CD8-positive, alpha-beta memory T cell (primary cell): ENCODE measurements at regions not wholly inside any gene's neighbourhood (a gene's known extent, or its start where the extent isn't known, plus 50 kb on each side); places are given as distances from the start of the nearest gene placed in this dataset.

Experiments
- CTCF ChIA-PET: fragments of 350-600 bp; sonication (Branson Sonifier 250); formaldehyde crosslinking; loops from one replicate; lab custom pipeline; 2021; ENCODE audit warnings: antibody characterized with exemption; lab: Charles Lee
- POLR2A ChIA-PET: fragments of 350-600 bp; sonication (Branson Sonifier 250); formaldehyde crosslinking; loops from one replicate; lab custom pipeline; 2021; ENCODE audit warnings: antibody characterized with exemption; lab: Charles Lee
- DNase-seq, 5 donors: peaks; one replicate each; pipeline versions ENCODE4 v3.0.0 to v3.0.0-alpha.2; 2020 to 2022; ENCODE audit warnings: mixed read lengths in 1 of 5
- H3K27ac ChIP-seq: one replicate; pipeline ENCODE4 v1.7.0; 2013; ENCODE audit warnings: low read depth, mild to moderate bottlenecking, low read length, moderate library complexity
- H3K27me3 ChIP-seq: 2 replicates; pipeline ENCODE4 v1.7.0; 2013; ENCODE audit warnings: low read length, mild to moderate bottlenecking; ENCODE audit not compliant: insufficient read depth, poor library complexity, severe bottlenecking
- H3K36me3 ChIP-seq: 2 replicates; pipeline ENCODE4 v1.7.0; 2013; ENCODE audit warnings: mild to moderate bottlenecking, low read length, moderate library complexity; ENCODE audit not compliant: insufficient read depth
- H3K4me1 ChIP-seq: 2 replicates; pipeline ENCODE4 v1.7.0; 2013; ENCODE audit warnings: mild to moderate bottlenecking, low read length, moderate library complexity; ENCODE audit not compliant: insufficient read depth
- H3K4me3 ChIP-seq: 2 replicates; pipeline ENCODE4 v1.7.0; 2013; ENCODE audit warnings: mild to moderate bottlenecking, low read length
- H3K9me3 ChIP-seq: 2 replicates; pipeline ENCODE4 v1.7.0; 2013; ENCODE audit warnings: mild to moderate bottlenecking, low read length
- H3K27ac Mint-ChIP-seq, 8 donors: one replicate each; pipeline ENCODE4 v1.8.0; 2020 to 2021; ENCODE audit warnings: mixed read lengths in 8 of 8, mild to moderate bottlenecking in 6 of 8, inconsistent platforms in 3 of 8, moderate library complexity in 3 of 8
- H3K27me3 Mint-ChIP-seq, 2 donors: one replicate each; pipeline ENCODE4 v1.8.0; 2020 to 2021; ENCODE audit warnings: mixed read lengths in 2 of 2, mild to moderate bottlenecking in 1 of 2, moderate library complexity in 1 of 2
- H3K36me3 Mint-ChIP-seq, 3 donors: one replicate each; pipeline ENCODE4 v1.8.0; 2020 to 2021; ENCODE audit warnings: mixed read lengths in 3 of 3, inconsistent platforms in 1 of 3, mild to moderate bottlenecking in 1 of 3
- H3K4me1 Mint-ChIP-seq, 3 donors: one replicate each; pipeline ENCODE4 v1.8.0; 2020 to 2021; ENCODE audit warnings: mixed read lengths in 3 of 3, inconsistent platforms in 1 of 3, mild to moderate bottlenecking in 1 of 3
- H3K4me3 Mint-ChIP-seq, 7 donors: one replicate each; pipeline ENCODE4 v1.8.0; 2020 to 2021; ENCODE audit warnings: mixed read lengths in 7 of 7, mild to moderate bottlenecking in 6 of 7, moderate library complexity in 4 of 7, inconsistent platforms in 2 of 7
- H3K9me3 Mint-ChIP-seq, 5 donors: one replicate each; pipeline ENCODE4 v1.8.0; 2020 to 2022; ENCODE audit warnings: mixed read lengths in 5 of 5, mild to moderate bottlenecking in 3 of 5, moderate library complexity in 2 of 5, inconsistent platforms in 1 of 5

- CTCF ChIA-PET, result no interaction called here
These were observed 251.7 kb upstream of the MAD2L1 start for GRCh38 chr4:120318196-120318846.

GRCh38 chr4:120317713-120318112, 251.1 kb upstream of the MAD2L1 start:
- H3K9me3 Mint-ChIP-seq, result peaks cover 0 to 3% (median 0%) of the 10 kb centered on the region in 5 donors
- peaks cover 0 to 1% of the 10 kb centered on the region in 2 donors for H3K27me3 Mint-ChIP-seq
- Histone ChIP-seq H3K9me3 (no peaks in the 10 kb centered on the region), H3K4me1 (no peaks in the 10 kb centered on the region), H3K27me3 (no peaks in the 10 kb centered on the region), H3K4me3 (no peak overlapping the region), H3K27ac (no peak overlapping the region), H3K36me3 (no peaks in the 10 kb centered on the region)
- no peak overlapping the region for H3K27ac Mint-ChIP-seq
- no peak for DNase-seq
- H3K4me3 Mint-ChIP-seq, result no peak overlapping the region
- ChIA-PET POLR2A (no interaction called here), CTCF (no interaction called here)
- no peaks in the 10 kb centered on the region for H3K36me3 Mint-ChIP-seq
- no peaks in the 10 kb centered on the region for H3K4me1 Mint-ChIP-seq

More at GRCh38 chr4:120318196-120318846, 251.7 kb upstream of the MAD2L1 start:
- H3K36me3 Mint-ChIP-seq, result no peaks in the 10 kb centered on the region
- Histone ChIP-seq H3K36me3 (no peaks in the 10 kb centered on the region), H3K27me3 (no peaks in the 10 kb centered on the region), H3K4me1 (no peaks in the 10 kb centered on the region), H3K27ac (no peak overlapping the region), H3K4me3 (no peak overlapping the region), H3K9me3 (no peaks in the 10 kb centered on the region)
- POLR2A ChIA-PET, result no interaction called here
- H3K27me3 Mint-ChIP-seq, result peaks cover 0 to 2% of the 10 kb centered on the region in 2 donors
- H3K4me3 Mint-ChIP-seq, result no peak overlapping the region
- DNase-seq, result no peak
- peaks cover 0 to 3% (median 0%) of the 10 kb centered on the region in 5 donors for H3K9me3 Mint-ChIP-seq
- no peaks in the 10 kb centered on the region for H3K4me1 Mint-ChIP-seq
- no peak overlapping the region for H3K27ac Mint-ChIP-seq

- Histone ChIP-seq H3K9me3 (no peaks in the 10 kb centered on the region), H3K4me1 (no peaks in the 10 kb centered on the region), H3K27me3 (no peaks in the 10 kb centered on the region), H3K36me3 (no peaks in the 10 kb centered on the region), H3K4me3 (no peak overlapping the region), H3K27ac (no peak overlapping the region)
- ChIA-PET POLR2A (no interaction called here), CTCF (no interaction called here)
- Mint-ChIP-seq H3K9me3 (peaks cover 0 to 3% (median 0%) of the 10 kb centered on the region in 5 donors), H3K27me3 (peaks cover 0 to 1% of the 10 kb centered on the region in 2 donors), H3K4me3 (no peak overlapping the region), H3K27ac (no peak overlapping the region), H3K36me3 (no peaks in the 10 kb centered on the region), H3K4me1 (no peaks in the 10 kb centered on the region)
- DNase-seq, result no peak
These were observed 249.8 kb upstream of the MAD2L1 start for GRCh38 chr4:120316416-120316815.

GRCh38 chr4:120314969-120315368, 248.3 kb upstream of the MAD2L1 start:
- Mint-ChIP-seq H3K27me3 (peaks cover 0 to 3% of the 10 kb centered on the region in 2 donors), H3K27ac (no peak overlapping the region), H3K4me1 (no peaks in the 10 kb centered on the region), H3K4me3 (no peak overlapping the region), H3K9me3 (peaks cover 0 to 5% (median 2%) of the 10 kb centered on the region in 5 donors), H3K36me3 (no peaks in the 10 kb centered on the region)
- ChIA-PET CTCF (no interaction called here), POLR2A (no interaction called here)
- H3K27me3 ChIP-seq, result no peaks in the 10 kb centered on the region
- no peak overlapping the region for H3K4me3 ChIP-seq
- no peaks in the 10 kb centered on the region for H3K9me3 ChIP-seq
- H3K27ac ChIP-seq, result no peak overlapping the region
- no peaks in the 10 kb centered on the region for H3K36me3 ChIP-seq
- DNase-seq, result no peak
- H3K4me1 ChIP-seq, result no peaks in the 10 kb centered on the region

- Histone ChIP-seq H3K27me3 (no peaks in the 10 kb centered on the region), H3K36me3 (no peaks in the 10 kb centered on the region), H3K4me3 (no peak overlapping the region), H3K9me3 (no peaks in the 10 kb centered on the region), H3K4me1 (no peaks in the 10 kb centered on the region), H3K27ac (no peak overlapping the region)
- Mint-ChIP-seq H3K27ac (no peak overlapping the region), H3K27me3 (peaks cover 0 to 1% of the 10 kb centered on the region in 2 donors), H3K4me1 (no peaks in the 10 kb centered on the region), H3K36me3 (no peaks in the 10 kb centered on the region), H3K4me3 (no peak overlapping the region), H3K9me3 (peaks cover 0 to 5% (median 0%) of the 10 kb centered on the region in 5 donors)
- CTCF ChIA-PET, result no interaction called here
- POLR2A ChIA-PET, result no interaction called here
- DNase-seq, result no peak
These were observed 238.2 kb upstream of the MAD2L1 start for GRCh38 chr4:120304801-120305200.

GRCh38 chr4:120299631-120300030, 233.0 kb upstream of the MAD2L1 start:
- Mint-ChIP-seq H3K36me3 (no peaks in the 10 kb centered on the region), H3K4me1 (no peaks in the 10 kb centered on the region), H3K27ac (no peak overlapping the region), H3K27me3 (peaks cover 0 to 2% of the 10 kb centered on the region in 2 donors), H3K9me3 (peaks cover 0 to 4% (median 0%) of the 10 kb centered on the region in 5 donors), H3K4me3 (no peak overlapping the region)
- Histone ChIP-seq H3K9me3 (no peaks in the 10 kb centered on the region), H3K4me3 (no peak overlapping the region), H3K27ac (no peak overlapping the region), H3K4me1 (no peaks in the 10 kb centered on the region), H3K27me3 (no peaks in the 10 kb centered on the region), H3K36me3 (no peaks in the 10 kb centered on the region)
- no peak for DNase-seq
- CTCF ChIA-PET, result no interaction called here
- POLR2A ChIA-PET, result no interaction called here

- POLR2A ChIA-PET, result no interaction called here
- Mint-ChIP-seq H3K4me1 (no peaks in the 10 kb centered on the region), H3K27me3 (peaks cover 0 to 2% of the 10 kb centered on the region in 2 donors), H3K27ac (no peak overlapping the region), H3K9me3 (peaks cover 0 to 4% (median 0%) of the 10 kb centered on the region in 5 donors), H3K36me3 (no peaks in the 10 kb centered on the region), H3K4me3 (no peak overlapping the region)
- H3K27ac ChIP-seq, result no peak overlapping the region
- no peaks in the 10 kb centered on the region for H3K4me1 ChIP-seq
- H3K36me3 ChIP-seq, result no peaks in the 10 kb centered on the region
- H3K4me3 ChIP-seq, result no peak overlapping the region
- DNase-seq, result no peak
- no peaks in the 10 kb centered on the region for H3K9me3 ChIP-seq
- CTCF ChIA-PET, result no interaction called here
- H3K27me3 ChIP-seq, result no peaks in the 10 kb centered on the region
These were observed 226.7 kb upstream of the MAD2L1 start for GRCh38 chr4:120293341-120293740.

GRCh38 chr4:120291541-120291940, 224.9 kb upstream of the MAD2L1 start:
- H3K9me3 ChIP-seq, result no peaks in the 10 kb centered on the region
- Mint-ChIP-seq H3K27me3 (peaks cover 0 to 2% of the 10 kb centered on the region in 2 donors), H3K27ac (no peak overlapping the region), H3K9me3 (peaks cover 0 to 4% (median 0%) of the 10 kb centered on the region in 5 donors), H3K36me3 (no peaks in the 10 kb centered on the region), H3K4me3 (no peak overlapping the region), H3K4me1 (no peaks in the 10 kb centered on the region)
- ChIA-PET CTCF (no interaction called here), POLR2A (no interaction called here)
- H3K4me3 ChIP-seq, result no peak overlapping the region
- H3K27me3 ChIP-seq, result no peaks in the 10 kb centered on the region
- no peak overlapping the region for H3K27ac ChIP-seq
- no peaks in the 10 kb centered on the region for H3K4me1 ChIP-seq
- DNase-seq, result no peak
- H3K36me3 ChIP-seq, result no peaks in the 10 kb centered on the region
